Ishikawa (cell line): ENCODE measurements at regions not wholly inside any gene's neighbourhood (a gene's known extent, or its start where the extent isn't known, plus 50 kb on each side); places are given as distances from the start of the nearest gene placed in this dataset.

Experiments
- TCF12 ChIP-seq: IDR thresholded peaks from 2 replicates; pipeline ENCODE4 v1.6.1; 2012; ENCODE audit warnings: low read depth
- YY1 ChIP-seq: IDR thresholded peaks from 2 replicates; pipeline ENCODE4 v1.6.1; 2012; ENCODE audit warnings: low read depth

GRCh38 chr12:93292731-93293566 lies 84.8 kb upstream of the NUDT4 start:
- TF ChIP-seq YY1 = no peak
- TF ChIP-seq TCF12 = no peak
